Fibroblast of villous mesenchyme (primary cell): ENCODE measurements at regions not wholly inside any gene's neighbourhood (a gene's known extent, or its start where the extent isn't known, plus 50 kb on each side); places are given as distances from the start of the nearest gene placed in this dataset.

ENCODE experiments used
- DNase-seq: peaks from one replicate; pipeline ENCODE4 v3.0.0-alpha.2; 2010; ENCODE audit warnings: low read depth
- H3K4me3 ChIP-seq: 2 replicates; pipeline ENCODE4 v1.5.1; 2011; ENCODE audit warnings: low read depth, mild to moderate bottlenecking, low read length
- CTCF ChIP-seq: IDR thresholded peaks from 2 replicates; pipeline ENCODE4 v1.5.1; 2012; ENCODE audit warnings: low read depth, mild to moderate bottlenecking, low read length; ENCODE audit not compliant: insufficient read depth

- TF ChIP-seq CTCF, result no peak
- no peak overlapping the region for H3K4me3 ChIP-seq
- no peak for DNase-seq
Observed at GRCh38 chr1:87250336-87250735, 78.3 kb upstream of the LMO4 start.

- DNase-seq, result peak; percentile 75
- H3K4me3 ChIP-seq, result no peak overlapping the region
- no peak for TF ChIP-seq CTCF
Observed at GRCh38 chr1:87252406-87252805, 76.3 kb upstream of the LMO4 start.

GRCh38 chr1:87262688-87263087 lies 66.0 kb upstream of the LMO4 start:
- no peak for TF ChIP-seq CTCF
- no peak for DNase-seq
- no peak overlapping the region for H3K4me3 ChIP-seq

- no peak overlapping the region for H3K4me3 ChIP-seq
- TF ChIP-seq CTCF, result no peak
Observed at GRCh38 chr1:87263281-87263680, 65.4 kb upstream of the LMO4 start.

GRCh38 chr1:87263785-87264184 lies 64.9 kb upstream of the LMO4 start:
- no peak for TF ChIP-seq CTCF
- no peak for DNase-seq
- H3K4me3 ChIP-seq, result no peak overlapping the region

More at GRCh38 chr1:87263281-87263680, 65.4 kb upstream of the LMO4 start:
- no peak for DNase-seq

GRCh38 chr1:87264976-87265375 lies 63.7 kb upstream of the LMO4 start:
- TF ChIP-seq CTCF, result no peak
- no peak for DNase-seq
- no peak overlapping the region for H3K4me3 ChIP-seq

- no peak overlapping the region for H3K4me3 ChIP-seq
- TF ChIP-seq CTCF, result no peak
- no peak for DNase-seq
Observed at GRCh38 chr1:87265786-87266185, 62.9 kb upstream of the LMO4 start.
